ENCODE measurements at regions not wholly inside any gene's neighbourhood (a gene's known extent, or its start where the extent isn't known, plus 50 kb on each side); places are given as distances from the start of the nearest gene placed in this dataset.

- Histone ChIP-seq H3K36me3 (ENCODE audit: control insufficient read depth in 4 of 4, insufficient read depth in 3 of 4, low read depth in 1 of 4, low read length in 3 of 4) (no peaks in the 10 kb centered on the region), H3K4me1 (ENCODE audit: control insufficient read depth in 4 of 4, insufficient read depth in 4 of 4, low read length in 3 of 4) (no peaks in the 10 kb centered on the region), H3K4me3 (ENCODE audit: low read depth in 1 of 3, low read length in 3 of 3) (no peak overlapping the region), H3K27me3 (ENCODE audit: control insufficient read depth in 4 of 4, insufficient read depth in 4 of 4, low read length in 3 of 4) (peaks cover 0 to 8% (median 0%) of the 10 kb centered on the region in 4 donors), H3K9me3 (ENCODE audit: control insufficient read depth in 4 of 4, low read length in 3 of 4) (no peaks in the 10 kb centered on the region), H3K9ac (ENCODE audit: low read depth in 1 of 2, low read length in 2 of 2) (no peak overlapping the region), H3K27ac (ENCODE audit: low read depth in 1 of 2, low read length in 2 of 2) (no peak overlapping the region)
- TF ChIP-seq SP1 (IDR thresholded peaks at IDR 0.05), result no peak
- TF ChIP-seq JUND (IDR thresholded peaks at IDR 0.05), result no peak
- no peak for TF ChIP-seq FOXA1 (IDR thresholded peaks at IDR 0.05)
- no peak for TF ChIP-seq RXRA (IDR thresholded peaks at IDR 0.05)
- TF ChIP-seq, protein P1, sequence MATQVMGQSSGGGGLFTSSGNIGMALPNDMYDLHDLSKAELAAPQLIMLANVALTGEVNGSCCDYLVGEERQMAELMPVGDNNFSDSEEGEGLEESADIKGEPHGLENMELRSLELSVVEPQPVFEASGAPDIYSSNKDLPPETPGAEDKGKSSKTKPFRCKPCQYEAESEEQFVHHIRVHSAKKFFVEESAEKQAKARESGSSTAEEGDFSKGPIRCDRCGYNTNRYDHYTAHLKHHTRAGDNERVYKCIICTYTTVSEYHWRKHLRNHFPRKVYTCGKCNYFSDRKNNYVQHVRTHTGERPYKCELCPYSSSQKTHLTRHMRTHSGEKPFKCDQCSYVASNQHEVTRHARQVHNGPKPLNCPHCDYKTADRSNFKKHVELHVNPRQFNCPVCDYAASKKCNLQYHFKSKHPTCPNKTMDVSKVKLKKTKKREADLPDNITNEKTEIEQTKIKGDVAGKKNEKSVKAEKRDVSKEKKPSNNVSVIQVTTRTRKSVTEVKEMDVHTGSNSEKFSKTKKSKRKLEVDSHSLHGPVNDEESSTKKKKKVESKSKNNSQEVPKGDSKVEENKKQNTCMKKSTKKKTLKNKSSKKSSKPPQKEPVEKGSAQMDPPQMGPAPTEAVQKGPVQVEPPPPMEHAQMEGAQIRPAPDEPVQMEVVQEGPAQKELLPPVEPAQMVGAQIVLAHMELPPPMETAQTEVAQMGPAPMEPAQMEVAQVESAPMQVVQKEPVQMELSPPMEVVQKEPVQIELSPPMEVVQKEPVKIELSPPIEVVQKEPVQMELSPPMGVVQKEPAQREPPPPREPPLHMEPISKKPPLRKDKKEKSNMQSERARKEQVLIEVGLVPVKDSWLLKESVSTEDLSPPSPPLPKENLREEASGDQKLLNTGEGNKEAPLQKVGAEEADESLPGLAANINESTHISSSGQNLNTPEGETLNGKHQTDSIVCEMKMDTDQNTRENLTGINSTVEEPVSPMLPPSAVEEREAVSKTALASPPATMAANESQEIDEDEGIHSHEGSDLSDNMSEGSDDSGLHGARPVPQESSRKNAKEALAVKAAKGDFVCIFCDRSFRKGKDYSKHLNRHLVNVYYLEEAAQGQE (IDR thresholded peaks at IDR 0.05), result no peak
- no peak for TF ChIP-seq NR2F2 (IDR thresholded peaks at IDR 0.05)
- no peak for TF ChIP-seq YY1 (IDR thresholded peaks at IDR 0.05)
- TF ChIP-seq, protein P2, sequence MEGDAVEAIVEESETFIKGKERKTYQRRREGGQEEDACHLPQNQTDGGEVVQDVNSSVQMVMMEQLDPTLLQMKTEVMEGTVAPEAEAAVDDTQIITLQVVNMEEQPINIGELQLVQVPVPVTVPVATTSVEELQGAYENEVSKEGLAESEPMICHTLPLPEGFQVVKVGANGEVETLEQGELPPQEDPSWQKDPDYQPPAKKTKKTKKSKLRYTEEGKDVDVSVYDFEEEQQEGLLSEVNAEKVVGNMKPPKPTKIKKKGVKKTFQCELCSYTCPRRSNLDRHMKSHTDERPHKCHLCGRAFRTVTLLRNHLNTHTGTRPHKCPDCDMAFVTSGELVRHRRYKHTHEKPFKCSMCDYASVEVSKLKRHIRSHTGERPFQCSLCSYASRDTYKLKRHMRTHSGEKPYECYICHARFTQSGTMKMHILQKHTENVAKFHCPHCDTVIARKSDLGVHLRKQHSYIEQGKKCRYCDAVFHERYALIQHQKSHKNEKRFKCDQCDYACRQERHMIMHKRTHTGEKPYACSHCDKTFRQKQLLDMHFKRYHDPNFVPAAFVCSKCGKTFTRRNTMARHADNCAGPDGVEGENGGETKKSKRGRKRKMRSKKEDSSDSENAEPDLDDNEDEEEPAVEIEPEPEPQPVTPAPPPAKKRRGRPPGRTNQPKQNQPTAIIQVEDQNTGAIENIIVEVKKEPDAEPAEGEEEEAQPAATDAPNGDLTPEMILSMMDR (IDR thresholded peaks at IDR 0.05; ENCODE audit: low read depth, low read length, missing input control), result no peak
- TF ChIP-seq, protein P3, sequence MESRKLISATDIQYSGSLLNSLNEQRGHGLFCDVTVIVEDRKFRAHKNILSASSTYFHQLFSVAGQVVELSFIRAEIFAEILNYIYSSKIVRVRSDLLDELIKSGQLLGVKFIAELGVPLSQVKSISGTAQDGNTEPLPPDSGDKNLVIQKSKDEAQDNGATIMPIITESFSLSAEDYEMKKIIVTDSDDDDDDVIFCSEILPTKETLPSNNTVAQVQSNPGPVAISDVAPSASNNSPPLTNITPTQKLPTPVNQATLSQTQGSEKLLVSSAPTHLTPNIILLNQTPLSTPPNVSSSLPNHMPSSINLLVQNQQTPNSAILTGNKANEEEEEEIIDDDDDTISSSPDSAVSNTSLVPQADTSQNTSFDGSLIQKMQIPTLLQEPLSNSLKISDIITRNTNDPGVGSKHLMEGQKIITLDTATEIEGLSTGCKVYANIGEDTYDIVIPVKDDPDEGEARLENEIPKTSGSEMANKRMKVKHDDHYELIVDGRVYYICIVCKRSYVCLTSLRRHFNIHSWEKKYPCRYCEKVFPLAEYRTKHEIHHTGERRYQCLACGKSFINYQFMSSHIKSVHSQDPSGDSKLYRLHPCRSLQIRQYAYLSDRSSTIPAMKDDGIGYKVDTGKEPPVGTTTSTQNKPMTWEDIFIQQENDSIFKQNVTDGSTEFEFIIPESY (IDR thresholded peaks at IDR 0.05), result no peak
- TF ChIP-seq EGR1 (IDR thresholded peaks at IDR 0.05; ENCODE audit: low read depth in 2 of 2), result no peak
- TF ChIP-seq GABPA (IDR thresholded peaks at IDR 0.05 in 1 of 2, conservative IDR thresholded peaks at IDR 0.05 in 1 of 2), result no peak
- TF ChIP-seq FOXA2 (IDR thresholded peaks at IDR 0.05), result no peak
- TF ChIP-seq HNF4A (conservative IDR thresholded peaks at IDR 0.05), result no peak
- no peak for TF ChIP-seq RAD21 (IDR thresholded peaks at IDR 0.05)
- TF ChIP-seq, protein P4, sequence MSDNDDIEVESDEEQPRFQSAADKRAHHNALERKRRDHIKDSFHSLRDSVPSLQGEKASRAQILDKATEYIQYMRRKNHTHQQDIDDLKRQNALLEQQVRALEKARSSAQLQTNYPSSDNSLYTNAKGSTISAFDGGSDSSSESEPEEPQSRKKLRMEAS (IDR thresholded peaks at IDR 0.05), result no peak
- no peak for TF ChIP-seq TAF1 (conservative IDR thresholded peaks at IDR 0.05)
- no peak for TF ChIP-seq HNF4G (IDR thresholded peaks at IDR 0.05)
- no peak for TF ChIP-seq ATF3 (IDR thresholded peaks at IDR 0.05)
- no peak for DNase-seq (ENCODE audit: low spot score)
These were observed 181.1 kb upstream of the HMGA2 start for GRCh38 chr12:65643171-65643570.

Data from liver (tissue), 7 donors.